ENCODE measurements at regions not wholly inside any gene's neighbourhood (a gene's known extent, or its start where the extent isn't known, plus 50 kb on each side); places are given as distances from the start of the nearest gene placed in this dataset.

- H3K4me3 ChIP-seq (replicated peaks in 1 of 2; ENCODE audit: low read depth in 2 of 2, low read length in 2 of 2), result no peak overlapping the region
- DNase-seq (ENCODE audit: low read depth in 2 of 2), result no peak
- no peak for TF ChIP-seq CTCF (IDR thresholded peaks at IDR 0.05; ENCODE audit: low read depth, low read length)
These were observed 125.5 kb downstream of the ASB1 start for GRCh38 chr2:238552226-238552625.

- no peak for TF ChIP-seq CTCF (IDR thresholded peaks at IDR 0.05; ENCODE audit: low read depth, low read length)
- no peak overlapping the region for H3K4me3 ChIP-seq (replicated peaks in 1 of 2; ENCODE audit: low read depth in 2 of 2, low read length in 2 of 2)
These were observed 126.4 kb downstream of the ASB1 start for GRCh38 chr2:238553159-238553558.

GRCh38 chr2:238554468-238555315 is 128.0 kb downstream of the ASB1 start:
- no peak for TF ChIP-seq CTCF (IDR thresholded peaks at IDR 0.05; ENCODE audit: low read depth, low read length)
- no peak for DNase-seq (ENCODE audit: low read depth in 2 of 2)
- H3K4me3 ChIP-seq (replicated peaks in 1 of 2; ENCODE audit: low read depth in 2 of 2, low read length in 2 of 2), result no peak overlapping the region

More at GRCh38 chr2:238553159-238553558, 126.4 kb downstream of the ASB1 start:
- no peak for DNase-seq (ENCODE audit: low read depth in 2 of 2)

- no peak for TF ChIP-seq CTCF (IDR thresholded peaks at IDR 0.05; ENCODE audit: low read depth, low read length)
- H3K4me3 ChIP-seq (replicated peaks in 1 of 2; ENCODE audit: low read depth in 2 of 2, low read length in 2 of 2), result no peak overlapping the region
- no peak for DNase-seq (ENCODE audit: low read depth in 2 of 2)
These were observed 129.2 kb downstream of the ASB1 start for GRCh38 chr2:238555786-238556542.

- no peak overlapping the region for H3K4me3 ChIP-seq (replicated peaks in 1 of 2; ENCODE audit: low read depth in 2 of 2, low read length in 2 of 2)
- DNase-seq (ENCODE audit: low read depth in 2 of 2), result no peak
- TF ChIP-seq CTCF (IDR thresholded peaks at IDR 0.05; ENCODE audit: low read depth, low read length), result no peak
These were observed 130.7 kb downstream of the ASB1 start for GRCh38 chr2:238557431-238557830.

GRCh38 chr2:238557936-238558335 is 131.2 kb downstream of the ASB1 start:
- H3K4me3 ChIP-seq (replicated peaks in 1 of 2; ENCODE audit: low read depth in 2 of 2, low read length in 2 of 2), result no peak overlapping the region
- no peak for TF ChIP-seq CTCF (IDR thresholded peaks at IDR 0.05; ENCODE audit: low read depth, low read length)
- DNase-seq (ENCODE audit: low read depth in 2 of 2), result no peak
